IMR-90 (cell line): ENCODE measurements at regions not wholly inside any gene's neighbourhood (a gene's known extent, or its start where the extent isn't known, plus 50 kb on each side); places are given as distances from the start of the nearest gene placed in this dataset.

Source experiments
- BHLHE40 ChIP-seq: fragments of 150-350 bp; IDR thresholded peaks from 2 replicates; pipeline ENCODE4 v1.6.1; 2016; ENCODE audit warnings: mild to moderate bottlenecking, low read depth, low read length
- CEBPB ChIP-seq: IDR thresholded peaks from 2 replicates; pipeline ENCODE4 v1.6.1; 2012; ENCODE audit warnings: low read depth, low read length, improper control_type of control experiment
- FOS ChIP-seq: fragments of 150-350 bp; IDR thresholded peaks from 2 replicates; pipeline ENCODE4 v1.6.1; 2016; ENCODE audit warnings: low read depth, low read length
- MAFK ChIP-seq: IDR thresholded peaks from 2 replicates; pipeline ENCODE4 v1.6.1; 2012; ENCODE audit warnings: low read depth, low read length, improper control_type of control experiment
- NFE2L2 ChIP-seq: fragments of 150-350 bp; IDR thresholded peaks from 2 replicates; pipeline ENCODE4 v1.6.1; 2016; ENCODE audit warnings: low read depth, mild to moderate bottlenecking, low read length
- POLR2A ChIP-seq: IDR thresholded peaks from 2 replicates; pipeline ENCODE4 v1.6.1; 2012; ENCODE audit warnings: mild to moderate bottlenecking, low read depth, low read length
- RAD21 ChIP-seq: IDR thresholded peaks from 2 replicates; pipeline ENCODE4 v1.6.1; 2012; ENCODE audit warnings: low read length, improper control_type of control experiment
- SMC3 ChIP-seq: fragments of 150-350 bp; IDR thresholded peaks from 2 replicates; pipeline ENCODE4 v1.6.1; 2016; ENCODE audit warnings: low read depth, mild to moderate bottlenecking, antibody characterized with exemption, low read length, moderate library complexity
- TF ChIP-seq, protein P1 (sequence below): conservative IDR thresholded peaks from 2 replicates; pipeline ENCODE4 v1.5.1; 2012; ENCODE audit warnings: mild to moderate bottlenecking, low read depth, low read length, improper control_type of control experiment
- TF ChIP-seq, protein P2 (sequence below): fragments of 150-350 bp; IDR thresholded peaks from 2 replicates; pipeline ENCODE4 v1.6.1; 2017; ENCODE audit warnings: mild to moderate bottlenecking, antibody characterized with exemption, low read length, low read depth

DNA sequence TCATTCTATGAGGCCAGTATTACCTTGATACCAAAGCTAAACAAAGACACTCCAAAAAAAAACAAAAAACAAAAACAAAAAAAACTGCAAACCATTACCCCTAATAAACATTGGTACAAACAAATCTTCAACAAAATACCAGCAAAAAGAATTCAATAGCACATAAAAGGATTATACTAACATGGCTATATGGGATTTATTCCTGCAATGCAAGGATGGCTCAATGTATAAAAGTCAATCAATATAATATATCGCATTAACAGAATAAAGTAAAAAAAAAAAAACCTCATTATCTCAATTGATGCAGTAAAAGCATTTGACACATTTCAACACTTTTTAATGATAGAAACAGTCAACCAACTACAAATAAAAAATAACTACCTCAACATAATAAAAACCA, 233.3 kb upstream of the NFE2L3 start:
- TF ChIP-seq POLR2A (no peak), CEBPB (no peak), NFE2L2 (no peak), FOS (no peak), SMC3 (no peak), BHLHE40 (no peak), RAD21 (no peak), MAFK (no peak)
- TF ChIP-seq, protein P1, sequence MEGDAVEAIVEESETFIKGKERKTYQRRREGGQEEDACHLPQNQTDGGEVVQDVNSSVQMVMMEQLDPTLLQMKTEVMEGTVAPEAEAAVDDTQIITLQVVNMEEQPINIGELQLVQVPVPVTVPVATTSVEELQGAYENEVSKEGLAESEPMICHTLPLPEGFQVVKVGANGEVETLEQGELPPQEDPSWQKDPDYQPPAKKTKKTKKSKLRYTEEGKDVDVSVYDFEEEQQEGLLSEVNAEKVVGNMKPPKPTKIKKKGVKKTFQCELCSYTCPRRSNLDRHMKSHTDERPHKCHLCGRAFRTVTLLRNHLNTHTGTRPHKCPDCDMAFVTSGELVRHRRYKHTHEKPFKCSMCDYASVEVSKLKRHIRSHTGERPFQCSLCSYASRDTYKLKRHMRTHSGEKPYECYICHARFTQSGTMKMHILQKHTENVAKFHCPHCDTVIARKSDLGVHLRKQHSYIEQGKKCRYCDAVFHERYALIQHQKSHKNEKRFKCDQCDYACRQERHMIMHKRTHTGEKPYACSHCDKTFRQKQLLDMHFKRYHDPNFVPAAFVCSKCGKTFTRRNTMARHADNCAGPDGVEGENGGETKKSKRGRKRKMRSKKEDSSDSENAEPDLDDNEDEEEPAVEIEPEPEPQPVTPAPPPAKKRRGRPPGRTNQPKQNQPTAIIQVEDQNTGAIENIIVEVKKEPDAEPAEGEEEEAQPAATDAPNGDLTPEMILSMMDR = no peak
- TF ChIP-seq, protein P2, sequence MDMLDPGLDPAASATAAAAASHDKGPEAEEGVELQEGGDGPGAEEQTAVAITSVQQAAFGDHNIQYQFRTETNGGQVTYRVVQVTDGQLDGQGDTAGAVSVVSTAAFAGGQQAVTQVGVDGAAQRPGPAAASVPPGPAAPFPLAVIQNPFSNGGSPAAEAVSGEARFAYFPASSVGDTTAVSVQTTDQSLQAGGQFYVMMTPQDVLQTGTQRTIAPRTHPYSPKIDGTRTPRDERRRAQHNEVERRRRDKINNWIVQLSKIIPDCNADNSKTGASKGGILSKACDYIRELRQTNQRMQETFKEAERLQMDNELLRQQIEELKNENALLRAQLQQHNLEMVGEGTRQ = no peak
